ENCODE measurements at regions not wholly inside any gene's neighbourhood (a gene's known extent, or its start where the extent isn't known, plus 50 kb on each side); places are given as distances from the start of the nearest gene placed in this dataset.

DNA sequence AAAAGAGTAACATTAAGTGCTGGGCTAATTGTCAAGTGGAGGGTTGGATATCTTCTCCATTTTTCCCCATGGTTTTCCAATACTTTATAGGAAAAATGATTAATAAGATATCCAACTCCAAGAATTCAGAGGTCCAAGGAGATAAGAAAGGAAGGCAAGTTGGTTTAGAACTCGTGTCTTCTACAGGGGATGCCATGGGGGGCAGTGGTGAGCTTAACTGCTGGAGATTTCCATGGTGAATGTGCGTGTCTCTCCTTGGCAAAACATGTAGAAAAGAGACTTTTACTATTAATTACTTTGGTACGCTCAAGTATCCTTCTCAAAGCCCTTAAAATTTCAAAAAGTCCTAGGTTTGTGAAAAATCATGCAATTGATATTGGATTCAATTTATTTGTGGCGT lies 982.9 kb upstream of the RBFOX1 start:
- TF ChIP-seq ARNTL (CRISPR knock-in tag; IDR thresholded peaks at IDR 0.05; ENCODE audit: borderline replicate concordance, low read depth) (no peak), ZNF8 (CRISPR knock-in tag; IDR thresholded peaks at IDR 0.05) (no peak), OSR1 (CRISPR knock-in tag; IDR thresholded peaks at IDR 0.05) (no peak), ESRRG (CRISPR knock-in tag; IDR thresholded peaks at IDR 0.05) (no peak), TCF4 (CRISPR knock-in tag; IDR thresholded peaks at IDR 0.05; ENCODE audit: borderline replicate concordance) (no peak), BACH2 (CRISPR knock-in tag; IDR thresholded peaks at IDR 0.05; ENCODE audit: borderline replicate concordance) (no peak), ISL1 (CRISPR knock-in tag; IDR thresholded peaks at IDR 0.05) (no peak), GLIS3 (CRISPR knock-in tag; IDR thresholded peaks at IDR 0.05) (no peak), RARB (CRISPR knock-in tag; IDR thresholded peaks at IDR 0.05) (no peak), ZC3H10 (CRISPR knock-in tag; IDR thresholded peaks at IDR 0.05) (no peak)
- TF ChIP-seq, protein P1, sequence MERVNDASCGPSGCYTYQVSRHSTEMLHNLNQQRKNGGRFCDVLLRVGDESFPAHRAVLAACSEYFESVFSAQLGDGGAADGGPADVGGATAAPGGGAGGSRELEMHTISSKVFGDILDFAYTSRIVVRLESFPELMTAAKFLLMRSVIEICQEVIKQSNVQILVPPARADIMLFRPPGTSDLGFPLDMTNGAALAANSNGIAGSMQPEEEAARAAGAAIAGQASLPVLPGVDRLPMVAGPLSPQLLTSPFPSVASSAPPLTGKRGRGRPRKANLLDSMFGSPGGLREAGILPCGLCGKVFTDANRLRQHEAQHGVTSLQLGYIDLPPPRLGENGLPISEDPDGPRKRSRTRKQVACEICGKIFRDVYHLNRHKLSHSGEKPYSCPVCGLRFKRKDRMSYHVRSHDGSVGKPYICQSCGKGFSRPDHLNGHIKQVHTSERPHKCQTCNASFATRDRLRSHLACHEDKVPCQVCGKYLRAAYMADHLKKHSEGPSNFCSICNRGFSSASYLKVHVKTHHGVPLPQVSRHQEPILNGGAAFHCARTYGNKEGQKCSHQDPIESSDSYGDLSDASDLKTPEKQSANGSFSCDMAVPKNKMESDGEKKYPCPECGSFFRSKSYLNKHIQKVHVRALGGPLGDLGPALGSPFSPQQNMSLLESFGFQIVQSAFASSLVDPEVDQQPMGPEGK (CRISPR knock-in tag; IDR thresholded peaks at IDR 0.05; ENCODE audit: borderline replicate concordance): no peak

Data from SK-N-SH treated with all-trans-retinoic acid at 6 μM for 48 hours (cell line).